ENCODE measurements at regions not wholly inside any gene's neighbourhood (a gene's known extent, or its start where the extent isn't known, plus 50 kb on each side); places are given as distances from the start of the nearest gene placed in this dataset.
A peak's percentile ranks its signal among the peaks of the same experiment; 100 is the strongest.

DNA sequence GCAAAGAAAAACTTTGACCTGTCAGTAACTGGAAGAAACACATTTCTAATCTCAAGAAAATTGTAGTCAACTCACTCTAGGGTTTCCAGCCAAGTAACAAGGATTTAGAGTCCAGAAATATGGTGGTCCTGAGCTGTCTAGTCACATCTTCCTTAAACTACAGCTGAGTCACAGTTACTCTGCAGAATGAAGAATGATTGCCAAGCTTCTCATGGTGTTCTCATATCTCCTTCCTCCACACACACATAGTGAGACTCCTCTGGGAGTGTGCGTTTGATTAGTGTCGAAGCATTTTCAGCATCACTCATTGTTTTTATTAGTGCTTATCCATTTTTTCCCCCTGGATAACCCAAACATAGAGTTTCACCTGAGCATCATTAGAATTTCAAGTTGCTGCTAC, 93.1 kb upstream of the CXCL12 start (continued):
- TF ChIP-seq, protein P1, sequence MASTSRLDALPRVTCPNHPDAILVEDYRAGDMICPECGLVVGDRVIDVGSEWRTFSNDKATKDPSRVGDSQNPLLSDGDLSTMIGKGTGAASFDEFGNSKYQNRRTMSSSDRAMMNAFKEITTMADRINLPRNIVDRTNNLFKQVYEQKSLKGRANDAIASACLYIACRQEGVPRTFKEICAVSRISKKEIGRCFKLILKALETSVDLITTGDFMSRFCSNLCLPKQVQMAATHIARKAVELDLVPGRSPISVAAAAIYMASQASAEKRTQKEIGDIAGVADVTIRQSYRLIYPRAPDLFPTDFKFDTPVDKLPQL (IDR thresholded peaks at IDR 0.05; ENCODE audit: extremely low read depth, insufficient read length) = no peak
- TF ChIP-seq KAT8 (IDR thresholded peaks at IDR 0.05; ENCODE audit: low read depth) (no peak), ZNF274 (IDR thresholded peaks at IDR 0.05; ENCODE audit: borderline replicate concordance, low read depth, low read length) (no peak), CBFA2T2 (conservative IDR thresholded peaks at IDR 0.05) (peak; percentile 69), ZNF384 (IDR thresholded peaks at IDR 0.05; ENCODE audit: low read depth, low read length) (no peak), MCM3 (IDR thresholded peaks at IDR 0.05) (no peak), PTTG1 (tag; IDR thresholded peaks at IDR 0.05; ENCODE audit: low read depth) (no peak), ZNF780A (CRISPR knock-in tag; IDR thresholded peaks at IDR 0.05) (no peak), SMARCE1 (IDR thresholded peaks at IDR 0.05) (peak; percentile 20; the same call in 1 of the 2 replicates), BRCA1 (IDR thresholded peaks at IDR 0.05) (no peak), BRCA1 (CRISPR knock-in tag; IDR thresholded peaks at IDR 0.05) (no peak), NBN (IDR thresholded peaks at IDR 0.05; ENCODE audit: low read depth) (no peak), JUN (IDR thresholded peaks at IDR 0.05; ENCODE audit: borderline replicate concordance, low read depth, low read length) (no peak), JUN (CRISPR knock-in tag; IDR thresholded peaks at IDR 0.05; ENCODE audit: borderline replicate concordance) (no peak), HNRNPK (IDR thresholded peaks at IDR 0.05; ENCODE audit: low read depth, low read length, poor library complexity, severe bottlenecking) (no peak), ZNF175 (CRISPR knock-in tag; IDR thresholded peaks at IDR 0.05; ENCODE audit: low read depth) (no peak), CBFA2T3 (IDR thresholded peaks at IDR 0.05) (peak; percentile 84), CBX1 (IDR thresholded peaks at IDR 0.05; ENCODE audit: low read depth) (no peak), SMARCC2 (IDR thresholded peaks at IDR 0.05; ENCODE audit: low read depth) (peak; percentile 42; the same call in 1 of the 2 replicates), ELF2 (CRISPR knock-in tag; IDR thresholded peaks at IDR 0.05) (no peak), YBX1 (IDR thresholded peaks at IDR 0.05) (no peak), ZNF707 (CRISPR knock-in tag; conservative IDR thresholded peaks at IDR 0.05) (no peak), SAFB2 (IDR thresholded peaks at IDR 0.05; ENCODE audit: borderline replicate concordance, low read depth, low read length, severe bottlenecking) (no peak)
- TF ChIP-seq, protein P2, sequence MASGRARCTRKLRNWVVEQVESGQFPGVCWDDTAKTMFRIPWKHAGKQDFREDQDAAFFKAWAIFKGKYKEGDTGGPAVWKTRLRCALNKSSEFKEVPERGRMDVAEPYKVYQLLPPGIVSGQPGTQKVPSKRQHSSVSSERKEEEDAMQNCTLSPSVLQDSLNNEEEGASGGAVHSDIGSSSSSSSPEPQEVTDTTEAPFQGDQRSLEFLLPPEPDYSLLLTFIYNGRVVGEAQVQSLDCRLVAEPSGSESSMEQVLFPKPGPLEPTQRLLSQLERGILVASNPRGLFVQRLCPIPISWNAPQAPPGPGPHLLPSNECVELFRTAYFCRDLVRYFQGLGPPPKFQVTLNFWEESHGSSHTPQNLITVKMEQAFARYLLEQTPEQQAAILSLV (tag; IDR thresholded peaks at IDR 0.05) = no peak
- TF ChIP-seq, protein P3, sequence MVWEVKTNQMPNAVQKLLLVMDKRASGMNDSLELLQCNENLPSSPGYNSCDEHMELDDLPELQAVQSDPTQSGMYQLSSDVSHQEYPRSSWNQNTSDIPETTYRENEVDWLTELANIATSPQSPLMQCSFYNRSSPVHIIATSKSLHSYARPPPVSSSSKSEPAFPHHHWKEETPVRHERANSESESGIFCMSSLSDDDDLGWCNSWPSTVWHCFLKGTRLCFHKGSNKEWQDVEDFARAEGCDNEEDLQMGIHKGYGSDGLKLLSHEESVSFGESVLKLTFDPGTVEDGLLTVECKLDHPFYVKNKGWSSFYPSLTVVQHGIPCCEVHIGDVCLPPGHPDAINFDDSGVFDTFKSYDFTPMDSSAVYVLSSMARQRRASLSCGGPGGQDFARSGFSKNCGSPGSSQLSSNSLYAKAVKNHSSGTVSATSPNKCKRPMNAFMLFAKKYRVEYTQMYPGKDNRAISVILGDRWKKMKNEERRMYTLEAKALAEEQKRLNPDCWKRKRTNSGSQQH (CRISPR knock-in tag; IDR thresholded peaks at IDR 0.05) = no peak
- TF ChIP-seq, protein P4, sequence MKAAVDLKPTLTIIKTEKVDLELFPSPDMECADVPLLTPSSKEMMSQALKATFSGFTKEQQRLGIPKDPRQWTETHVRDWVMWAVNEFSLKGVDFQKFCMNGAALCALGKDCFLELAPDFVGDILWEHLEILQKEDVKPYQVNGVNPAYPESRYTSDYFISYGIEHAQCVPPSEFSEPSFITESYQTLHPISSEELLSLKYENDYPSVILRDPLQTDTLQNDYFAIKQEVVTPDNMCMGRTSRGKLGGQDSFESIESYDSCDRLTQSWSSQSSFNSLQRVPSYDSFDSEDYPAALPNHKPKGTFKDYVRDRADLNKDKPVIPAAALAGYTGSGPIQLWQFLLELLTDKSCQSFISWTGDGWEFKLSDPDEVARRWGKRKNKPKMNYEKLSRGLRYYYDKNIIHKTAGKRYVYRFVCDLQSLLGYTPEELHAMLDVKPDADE (conservative IDR thresholded peaks at IDR 0.05; ENCODE audit: control insufficient read depth, low read depth, low read length) = no peak
- TF ChIP-seq, protein P5, sequence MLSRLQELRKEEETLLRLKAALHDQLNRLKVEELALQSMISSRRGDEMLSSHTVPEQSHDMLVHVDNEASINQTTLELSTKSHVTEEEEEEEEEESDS (CRISPR knock-in tag; IDR thresholded peaks at IDR 0.05) = no peak

Data from K562 (cell line).